Stomach (tissue), 4 donors: ENCODE measurements at regions not wholly inside any gene's neighbourhood (a gene's known extent, or its start where the extent isn't known, plus 50 kb on each side); places are given as distances from the start of the nearest gene placed in this dataset.

Experiments
- POLR2A ChIP-seq, 4 donors: fragments of 450-650 bp; IDR thresholded peaks; one replicate each; pipeline ENCODE4 v1.6.1; 2016; ENCODE audit warnings: antibody characterized with exemption in 4 of 4, control low read depth in 2 of 4, mild to moderate bottlenecking in 1 of 4, moderate library complexity in 1 of 4
- TF ChIP-seq, protein P1 (sequence below), 7 experiments: fragments of 450-650 bp in 4 of 7; fragments of 200-600 bp in 3 of 7; sonication (generic) in 3 of 7; IDR thresholded peaks; one replicate each; pipeline ENCODE4 v1.5.1; 2016 to 2019; ENCODE audit warnings: antibody characterized with exemption in 7 of 7, control low read depth in 2 of 7, mild to moderate bottlenecking in 1 of 7

DNA sequence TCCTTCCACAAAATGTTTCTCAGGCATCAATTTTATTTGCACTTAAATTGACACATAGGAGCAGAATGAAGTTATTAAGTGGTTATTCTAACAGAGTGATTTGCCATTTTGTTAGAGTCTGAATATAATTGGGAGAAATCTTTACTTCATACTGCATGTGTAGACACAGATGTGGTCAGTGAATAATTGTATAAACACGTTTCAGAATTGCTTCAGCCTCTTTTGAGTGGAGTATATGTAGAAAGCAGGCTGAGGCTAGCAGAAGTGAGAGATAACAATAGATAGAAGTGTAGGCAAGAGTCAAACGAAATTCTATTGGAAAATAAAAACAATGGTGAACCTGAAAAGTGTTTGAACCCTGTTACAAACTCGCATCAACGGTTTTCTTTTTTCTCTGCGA is 270.7 kb downstream of the TMEM167A start:
- TF ChIP-seq, protein P1, sequence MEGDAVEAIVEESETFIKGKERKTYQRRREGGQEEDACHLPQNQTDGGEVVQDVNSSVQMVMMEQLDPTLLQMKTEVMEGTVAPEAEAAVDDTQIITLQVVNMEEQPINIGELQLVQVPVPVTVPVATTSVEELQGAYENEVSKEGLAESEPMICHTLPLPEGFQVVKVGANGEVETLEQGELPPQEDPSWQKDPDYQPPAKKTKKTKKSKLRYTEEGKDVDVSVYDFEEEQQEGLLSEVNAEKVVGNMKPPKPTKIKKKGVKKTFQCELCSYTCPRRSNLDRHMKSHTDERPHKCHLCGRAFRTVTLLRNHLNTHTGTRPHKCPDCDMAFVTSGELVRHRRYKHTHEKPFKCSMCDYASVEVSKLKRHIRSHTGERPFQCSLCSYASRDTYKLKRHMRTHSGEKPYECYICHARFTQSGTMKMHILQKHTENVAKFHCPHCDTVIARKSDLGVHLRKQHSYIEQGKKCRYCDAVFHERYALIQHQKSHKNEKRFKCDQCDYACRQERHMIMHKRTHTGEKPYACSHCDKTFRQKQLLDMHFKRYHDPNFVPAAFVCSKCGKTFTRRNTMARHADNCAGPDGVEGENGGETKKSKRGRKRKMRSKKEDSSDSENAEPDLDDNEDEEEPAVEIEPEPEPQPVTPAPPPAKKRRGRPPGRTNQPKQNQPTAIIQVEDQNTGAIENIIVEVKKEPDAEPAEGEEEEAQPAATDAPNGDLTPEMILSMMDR (IDR thresholded peaks at IDR 0.05): no peak
- TF ChIP-seq POLR2A (IDR thresholded peaks at IDR 0.05): no peak
